ENCODE measurements at regions not wholly inside any gene's neighbourhood (a gene's known extent, or its start where the extent isn't known, plus 50 kb on each side); places are given as distances from the start of the nearest gene placed in this dataset.
A peak's percentile ranks its signal among the peaks of the same experiment; 100 is the strongest.

- DNase-seq, result no peak
Observed at GRCh38 chr2:155377931-155378444, 679.5 kb downstream of the KCNJ3 start.

- peak; percentile 55 for DNase-seq
Observed at GRCh38 chr2:155377266-155377680, 678.8 kb downstream of the KCNJ3 start.

GRCh38 chr2:155372969-155373368 is 674.5 kb downstream of the KCNJ3 start:
- DNase-seq, result no peak

GRCh38 chr2:155368934-155369333 is 670.4 kb downstream of the KCNJ3 start:
- DNase-seq, result no peak

GRCh38 chr2:155364766-155365165 is 666.3 kb downstream of the KCNJ3 start:
- no peak for DNase-seq

GRCh38 chr2:155363349-155363888 is 664.9 kb downstream of the KCNJ3 start:
- no peak for DNase-seq

- DNase-seq, result no peak
Observed at GRCh38 chr2:155357172-155357571, 658.7 kb downstream of the KCNJ3 start.

GRCh38 chr2:155356250-155356649 is 657.8 kb downstream of the KCNJ3 start:
- DNase-seq, result no peak

GRCh38 chr2:155350783-155351580 is 652.5 kb downstream of the KCNJ3 start:
- DNase-seq, result no peak

- DNase-seq, result no peak
Observed at GRCh38 chr2:155332016-155332415, 633.5 kb downstream of the KCNJ3 start.

GRCh38 chr2:155320236-155320635 is 621.7 kb downstream of the KCNJ3 start:
- no peak for DNase-seq

- no peak for DNase-seq
Observed at GRCh38 chr2:155318710-155319109, 620.2 kb downstream of the KCNJ3 start.

GRCh38 chr2:155315768-155316167 is 617.3 kb downstream of the KCNJ3 start:
- no peak for DNase-seq

- DNase-seq, result peak; percentile 65
Observed at GRCh38 chr2:155310589-155310988, 612.1 kb downstream of the KCNJ3 start.

GRCh38 chr2:155309483-155309882 is 611.0 kb downstream of the KCNJ3 start:
- peak; percentile 35 for DNase-seq

GRCh38 chr2:155308367-155309009 is 610.0 kb downstream of the KCNJ3 start:
- DNase-seq, result peak; percentile 45

- no peak for DNase-seq
Observed at GRCh38 chr2:155301221-155301620, 602.7 kb downstream of the KCNJ3 start.

- no peak for DNase-seq
Observed at GRCh38 chr2:155298001-155298400, 599.5 kb downstream of the KCNJ3 start.

GRCh38 chr2:155294358-155294757 is 595.9 kb downstream of the KCNJ3 start:
- no peak for DNase-seq

GRCh38 chr2:155281907-155282306 is 583.4 kb downstream of the KCNJ3 start:
- no peak for DNase-seq

- no peak for DNase-seq
Observed at GRCh38 chr2:155273323-155273722, 574.8 kb downstream of the KCNJ3 start.

- DNase-seq, result no peak
Observed at GRCh38 chr2:155266583-155266982, 568.1 kb downstream of the KCNJ3 start.

- no peak for DNase-seq
Observed at GRCh38 chr2:155266109-155266508, 567.6 kb downstream of the KCNJ3 start.

- no peak for DNase-seq
Observed at GRCh38 chr2:155256803-155257202, 558.3 kb downstream of the KCNJ3 start.
